RPMI7951 (cell line): ENCODE measurements at regions not wholly inside any gene's neighbourhood (a gene's known extent, or its start where the extent isn't known, plus 50 kb on each side); places are given as distances from the start of the nearest gene placed in this dataset.

ENCODE experiments used
- DNase-seq: peaks from one replicate; pipeline ENCODE4 v3.0.0-alpha.2; 2012; ENCODE audit warnings: low read depth

DNA sequence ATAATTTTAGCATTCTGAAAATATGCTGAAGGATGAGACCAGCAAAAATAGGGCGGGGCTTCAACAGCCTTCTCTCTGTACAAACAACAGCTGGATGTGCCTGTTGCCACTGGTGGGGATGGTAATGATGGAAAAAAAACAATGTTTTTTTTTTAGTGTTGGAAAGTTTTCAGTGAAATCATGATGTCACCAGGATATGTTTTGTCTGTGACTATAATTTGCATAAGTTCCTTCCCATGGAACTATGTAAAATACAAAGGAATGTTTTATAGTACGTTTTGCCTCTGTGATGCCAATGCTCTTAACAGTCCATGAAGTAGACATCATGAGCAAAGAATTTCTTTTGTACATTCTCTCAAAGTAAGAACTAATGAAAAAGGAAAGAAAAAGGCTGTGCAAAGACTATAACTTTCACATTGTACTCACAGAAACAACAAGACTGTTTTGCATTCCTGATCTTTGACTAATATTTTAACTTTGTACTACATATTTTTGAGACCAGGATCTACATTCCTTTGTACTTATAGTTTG lies 589.7 kb downstream of the SPRY1 start:
- peak; percentile 73 for DNase-seq

DNA sequence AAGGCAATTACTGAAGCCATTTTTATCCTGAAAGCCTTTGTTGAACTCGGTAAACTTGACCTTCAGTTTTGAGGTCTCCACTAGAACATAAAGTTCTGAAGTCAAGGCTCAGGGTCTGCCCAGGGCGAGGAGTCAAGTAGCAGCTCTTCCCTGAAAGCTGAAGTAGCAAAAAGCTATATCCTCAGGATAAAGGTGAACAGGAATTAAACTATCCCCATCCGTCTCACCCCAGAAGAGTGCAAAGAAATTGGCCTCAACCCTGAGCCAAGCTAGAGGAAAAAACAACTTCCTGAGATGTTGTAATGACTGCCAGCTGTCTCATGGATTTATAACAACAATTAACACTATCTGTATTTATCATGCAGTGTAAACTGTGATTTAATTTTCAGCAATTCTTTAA lies 590.8 kb downstream of the SPRY1 start:
- no peak for DNase-seq

DNA sequence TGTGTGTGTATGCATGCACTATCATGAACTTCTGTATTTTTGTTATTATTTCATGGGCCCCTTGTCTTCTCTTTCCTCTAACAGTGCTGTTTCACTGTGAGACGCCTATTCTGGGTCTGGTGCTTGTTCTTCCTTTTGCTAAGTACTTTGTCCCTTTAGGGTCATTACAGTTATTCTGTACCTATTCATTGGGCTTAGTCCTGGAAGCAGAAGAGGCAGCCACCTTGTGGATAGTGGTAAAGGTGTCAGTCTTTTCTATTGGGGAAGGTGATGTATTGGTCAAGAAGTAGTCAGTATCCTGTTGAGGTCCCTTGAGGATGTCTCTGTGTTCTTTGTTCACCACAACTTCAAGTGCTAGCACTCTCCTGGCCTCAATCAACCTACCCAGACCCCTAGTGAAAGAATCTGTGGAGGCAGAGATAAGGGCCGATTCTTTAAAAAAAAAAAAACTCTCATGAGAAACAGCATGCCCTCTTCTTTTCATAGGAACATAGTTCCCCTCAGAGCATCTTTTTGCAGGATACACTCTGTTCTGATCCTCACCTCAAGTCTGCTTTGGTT lies 593.8 kb downstream of the SPRY1 start:
- no peak for DNase-seq

DNA sequence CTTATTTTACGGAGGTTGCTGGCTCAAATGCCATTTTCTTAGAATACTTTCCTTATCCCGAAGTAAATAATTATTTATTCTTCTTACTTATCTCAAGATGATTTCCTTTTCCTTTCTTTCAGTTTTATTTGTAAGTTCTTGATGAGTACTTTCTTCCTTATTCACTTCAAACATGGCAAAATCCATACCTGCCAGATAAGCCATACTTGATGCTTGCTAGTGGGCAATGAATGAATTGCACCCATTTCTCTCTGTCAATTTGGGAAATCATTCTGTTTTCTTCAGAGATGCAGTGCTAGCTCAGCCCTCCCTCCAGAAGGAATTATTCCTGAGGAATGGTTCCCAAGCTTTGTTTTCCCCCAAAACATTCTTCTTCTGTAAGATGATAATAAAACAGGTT lies 598.3 kb downstream of the SPRY1 start:
- no peak for DNase-seq

DNA sequence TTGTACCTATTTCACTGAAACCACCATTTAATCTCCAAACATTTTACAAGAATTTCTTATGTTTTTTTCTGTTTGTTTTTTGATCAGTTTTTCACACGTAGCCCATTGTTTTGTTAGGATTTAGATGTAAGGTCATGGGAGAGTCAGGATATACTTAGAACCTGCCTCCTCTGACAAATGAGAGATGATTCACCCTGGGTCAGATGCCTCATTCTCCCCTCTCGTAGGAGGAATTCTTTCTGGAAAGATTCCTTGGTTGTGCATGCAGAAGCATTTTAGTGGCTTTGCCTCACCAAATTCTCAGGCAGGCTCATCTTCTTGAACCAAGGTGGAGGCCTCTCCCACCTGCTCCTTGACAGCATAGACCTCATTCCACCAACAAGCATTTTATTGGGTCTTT lies 599.3 kb downstream of the SPRY1 start:
- peak; percentile 72 for DNase-seq

DNA sequence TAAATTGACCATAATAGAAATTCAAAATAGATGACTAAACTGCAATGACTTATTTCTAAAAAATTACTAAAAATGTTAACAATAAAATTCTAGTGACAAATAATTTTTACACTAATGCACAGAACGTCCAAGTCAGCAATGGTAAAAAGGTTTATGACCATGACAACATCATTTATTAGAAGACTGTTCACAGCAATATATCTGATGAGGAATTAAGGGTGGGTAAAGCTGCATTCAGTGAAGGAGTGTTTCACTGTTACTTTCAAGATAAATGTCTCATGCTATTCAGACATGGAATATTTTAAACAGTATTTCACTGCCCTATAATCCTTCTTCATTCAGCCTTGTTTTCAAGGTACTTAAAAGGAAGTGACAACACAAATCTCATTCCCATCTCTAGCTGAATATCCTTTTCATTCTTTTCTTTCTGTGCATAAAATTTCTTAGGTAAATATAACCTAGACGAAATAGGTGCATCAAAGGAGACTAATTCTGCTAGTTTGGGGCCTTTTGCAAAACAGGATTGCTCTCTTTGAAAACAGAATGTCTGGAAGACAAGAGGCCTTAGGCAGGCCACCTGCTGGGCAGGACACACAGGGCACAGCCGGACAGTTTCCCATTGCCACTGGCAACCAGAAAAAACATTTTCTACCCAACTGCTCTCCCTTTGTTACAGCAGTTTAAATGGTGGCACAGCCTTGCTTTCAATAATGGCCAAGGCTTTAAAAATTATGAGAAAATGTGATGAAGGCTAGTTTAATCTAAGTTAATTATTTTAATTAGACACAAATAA lies 600.3 kb downstream of the SPRY1 start:
- DNase-seq: peak; percentile 65

DNA sequence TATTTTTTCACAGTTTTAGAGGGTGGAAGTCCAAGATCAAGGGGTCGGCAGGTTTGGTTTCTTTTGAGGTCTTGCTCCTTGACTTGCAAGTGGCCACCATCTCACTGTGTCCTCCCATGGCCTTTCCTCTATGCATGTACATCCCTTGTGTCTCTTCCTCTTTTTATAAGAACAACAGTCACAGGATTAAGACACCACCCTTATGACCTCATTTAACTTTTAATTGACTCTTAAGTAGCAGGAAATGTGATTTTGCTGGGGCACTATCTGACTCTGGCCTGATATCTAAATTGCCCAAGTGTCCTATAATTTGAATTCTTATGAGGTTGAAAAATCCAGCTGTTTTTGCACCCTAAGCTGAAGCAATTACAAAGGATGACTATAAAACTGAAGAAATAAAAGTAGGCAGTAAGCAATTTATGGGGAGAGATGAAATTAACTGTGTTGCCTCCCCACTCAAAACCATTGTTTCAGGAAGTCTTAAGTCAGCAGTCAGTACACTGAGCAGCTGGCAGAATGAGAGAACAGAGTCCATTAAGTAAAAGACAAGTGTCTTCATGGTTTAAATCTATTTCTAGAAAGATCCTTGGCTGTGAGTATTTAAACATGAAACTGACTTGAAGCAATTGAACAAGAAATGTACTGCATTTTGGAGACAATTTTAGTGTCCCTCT lies 601.3 kb downstream of the SPRY1 start:
- DNase-seq: no peak

DNA sequence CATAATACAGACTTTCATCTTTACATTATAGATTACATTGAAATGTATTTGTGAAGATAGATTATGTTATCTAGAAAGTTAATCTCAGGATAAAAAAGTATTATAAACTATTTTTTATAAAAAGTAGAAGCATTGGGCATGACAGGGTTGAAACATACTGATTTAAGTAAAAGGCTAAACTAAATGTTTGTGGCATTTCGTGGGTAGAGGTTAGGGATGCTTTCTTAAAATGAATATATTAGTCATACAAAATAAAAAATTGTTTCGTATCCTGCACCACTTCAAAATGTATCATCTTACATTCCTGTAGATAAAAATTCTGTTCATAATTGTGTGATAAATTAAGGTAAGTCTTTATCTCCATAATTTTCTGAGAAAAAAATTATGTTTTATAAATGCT lies 603.6 kb downstream of the SPRY1 start:
- no peak for DNase-seq

DNA sequence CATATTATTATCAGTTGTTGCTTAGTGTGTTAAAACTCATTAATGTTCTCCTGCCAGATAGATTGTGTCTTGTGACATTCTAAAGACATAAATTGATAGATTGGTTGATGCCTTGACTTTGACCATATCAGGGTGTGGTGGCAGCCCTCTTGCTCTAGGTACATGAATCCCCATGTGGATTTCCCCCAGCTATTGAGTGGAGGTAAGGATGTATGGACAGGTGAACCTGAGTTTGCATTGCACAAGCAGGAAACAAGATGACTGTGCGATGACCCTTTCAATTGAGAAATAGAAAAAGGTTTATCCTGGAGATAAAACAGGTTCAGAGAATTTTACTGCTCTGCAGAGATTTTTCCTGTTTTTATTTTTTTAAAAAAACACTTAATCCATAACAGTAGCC lies 619.2 kb downstream of the SPRY1 start:
- DNase-seq: no peak

DNA sequence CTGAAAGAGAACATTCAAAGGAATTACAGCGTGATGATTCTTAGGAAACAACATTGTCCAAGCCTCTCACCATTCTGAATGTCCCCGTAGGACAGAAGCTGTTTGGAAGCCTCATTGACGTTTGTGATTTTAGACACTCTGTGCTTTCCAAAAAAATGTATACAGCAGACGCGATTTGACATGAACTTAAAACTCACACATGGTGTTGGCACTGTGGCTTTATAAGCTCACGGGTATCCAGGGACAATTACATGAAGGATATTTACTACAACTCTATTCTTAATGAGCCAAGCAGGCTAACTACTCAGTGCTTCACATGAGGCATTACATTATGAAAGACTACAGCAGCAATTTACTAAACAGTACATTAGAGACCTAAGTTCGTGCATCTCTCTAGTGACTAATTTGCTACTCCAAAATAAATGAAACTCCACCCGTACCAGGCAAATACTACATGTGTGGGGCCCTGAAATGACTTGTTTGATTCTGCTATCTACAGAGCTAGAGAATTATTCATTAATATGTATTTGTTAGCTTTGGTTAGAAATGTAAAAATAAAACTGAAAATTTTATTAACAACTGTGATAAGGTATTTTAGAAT lies 620.7 kb downstream of the SPRY1 start:
- DNase-seq: no peak

DNA sequence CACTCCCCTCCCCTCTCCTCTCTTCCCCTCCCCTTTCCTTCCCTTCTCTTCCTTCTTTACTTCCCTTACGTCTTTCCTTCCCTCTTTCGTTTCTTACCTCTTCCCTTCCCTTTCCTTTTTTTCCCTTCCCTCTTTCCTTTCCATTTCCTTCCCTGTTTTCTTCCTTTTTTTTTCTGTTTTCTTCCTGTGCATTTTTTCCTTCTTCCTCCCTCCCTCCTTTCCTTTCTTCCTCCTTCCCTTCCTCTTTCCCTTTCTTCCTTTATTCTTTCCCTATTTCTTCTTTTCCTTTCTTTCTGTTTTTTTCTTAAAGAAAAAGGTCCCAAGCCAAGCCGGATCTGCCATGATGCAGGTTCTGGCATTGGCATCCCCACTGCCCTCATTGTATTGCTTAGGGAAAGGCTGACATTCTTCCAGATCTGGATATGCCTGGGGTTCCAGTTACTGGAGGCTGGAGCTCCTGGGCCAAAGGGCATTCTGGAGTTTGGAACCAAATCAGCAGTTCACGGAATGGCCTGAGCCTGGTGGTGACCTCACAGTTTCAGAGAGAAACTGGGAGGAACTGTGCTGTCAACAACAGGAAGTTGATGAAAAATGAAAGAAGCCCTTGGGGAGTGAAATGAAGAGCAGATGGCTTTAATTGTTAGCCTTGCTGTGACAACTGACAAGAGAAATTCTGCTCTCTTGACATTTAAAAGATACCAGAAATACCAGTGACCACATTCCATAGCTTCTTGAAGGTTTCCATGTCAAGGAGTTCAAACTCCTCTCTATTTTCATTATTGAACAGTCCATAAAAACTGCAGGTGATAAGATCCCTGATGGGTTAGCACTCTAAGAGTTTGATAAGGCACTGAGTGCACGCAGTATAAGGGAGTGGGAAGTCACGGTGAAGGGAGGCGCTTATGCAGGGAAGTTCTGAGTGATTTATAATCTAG lies 622.1 kb downstream of the SPRY1 start:
- peak; percentile 95 for DNase-seq

DNA sequence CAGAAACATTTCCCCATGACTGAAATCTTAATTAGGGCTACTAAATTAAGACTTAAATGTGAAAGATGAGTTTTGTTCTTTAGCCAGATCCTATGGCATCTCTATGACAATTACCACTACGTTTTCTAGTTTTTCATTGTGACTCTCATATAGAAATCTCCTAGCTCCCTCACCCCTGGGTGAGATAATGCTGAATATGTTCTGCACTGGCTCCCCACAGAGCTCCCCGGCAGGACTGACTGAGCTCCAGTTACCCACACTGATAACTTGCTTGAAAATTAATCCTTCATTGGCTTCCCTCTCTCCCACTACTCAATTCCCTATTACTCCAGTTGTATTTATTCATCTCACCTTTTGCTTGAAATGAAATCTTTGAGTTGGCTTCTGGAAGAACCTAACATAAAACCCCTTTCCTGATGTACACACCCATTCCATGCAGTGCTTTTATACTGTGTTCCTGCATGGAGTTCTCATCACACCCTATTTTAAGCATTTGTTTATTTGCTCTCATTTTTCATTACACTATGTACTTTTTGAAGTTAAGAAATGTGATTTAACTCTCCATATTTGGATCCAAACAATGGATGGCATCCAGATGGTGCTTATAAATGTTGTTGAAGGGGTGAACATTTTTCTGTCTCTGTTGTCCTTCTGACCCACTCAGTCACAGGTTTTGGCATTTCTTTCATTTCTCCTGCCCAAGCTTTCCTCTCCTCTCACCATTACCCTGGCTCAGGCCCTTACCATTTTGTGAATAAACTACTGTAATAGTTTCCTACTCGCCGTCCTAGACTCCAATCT lies 623.4 kb downstream of the SPRY1 start:
- DNase-seq: no peak

DNA sequence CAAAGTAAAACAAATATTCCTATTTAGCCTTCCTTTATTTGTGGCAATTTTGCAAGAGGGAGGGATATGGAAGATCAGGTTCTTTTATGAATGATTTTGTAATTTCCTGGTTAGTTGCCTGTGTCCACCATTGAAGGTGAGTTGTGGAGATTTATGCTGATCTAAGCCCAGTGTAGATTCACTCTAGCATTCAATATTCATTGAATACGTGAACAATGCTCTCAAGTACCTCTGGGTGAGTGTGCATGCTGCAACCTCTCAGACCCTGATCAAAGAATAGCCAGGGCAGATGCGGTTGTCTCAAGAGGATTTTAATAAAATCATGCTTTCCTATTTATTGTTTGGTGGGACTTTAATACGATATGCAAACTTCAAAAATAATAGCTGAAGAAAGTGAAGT lies 628.4 kb downstream of the SPRY1 start:
- no peak for DNase-seq

DNA sequence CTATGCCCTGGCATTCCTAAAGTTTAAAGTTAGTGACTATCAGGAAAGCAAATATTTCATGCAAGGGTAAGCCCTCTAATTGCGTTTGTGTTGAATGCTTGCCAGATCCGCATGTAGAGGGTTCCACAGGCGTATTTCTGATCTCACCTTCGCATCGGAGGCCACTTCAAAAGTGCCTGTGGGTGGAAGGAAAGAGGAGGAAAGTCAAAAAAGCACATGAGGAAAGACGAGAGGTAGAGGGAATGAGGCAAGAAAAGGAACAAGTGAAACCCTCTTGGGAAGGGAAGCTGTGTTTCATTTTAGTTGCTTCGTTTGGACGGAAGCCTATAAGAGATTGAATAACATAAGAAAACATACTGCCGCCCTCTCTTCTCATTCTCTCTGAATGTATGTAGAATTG lies 628.8 kb downstream of the SPRY1 start:
- no peak for DNase-seq

DNA sequence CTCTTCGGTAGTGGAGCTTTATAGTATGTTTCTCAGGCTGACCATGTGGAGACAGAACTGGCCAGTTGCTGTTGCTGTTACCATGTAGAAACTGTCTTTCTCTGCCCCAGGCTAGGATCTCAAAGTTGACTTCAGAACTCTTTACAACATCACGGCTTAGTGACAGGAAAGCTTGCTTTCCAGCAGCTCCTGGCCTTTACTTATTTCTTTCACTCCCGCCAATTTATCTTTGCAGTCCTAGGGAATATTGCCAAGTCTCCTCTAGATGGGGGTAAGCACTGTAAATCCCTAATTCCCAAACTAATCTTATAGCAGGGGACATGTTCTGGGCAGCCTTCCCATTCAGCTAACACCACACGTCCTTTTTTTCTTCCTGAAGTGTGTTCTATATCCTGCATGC lies 631.6 kb downstream of the SPRY1 start:
- DNase-seq: peak; percentile 35

DNA sequence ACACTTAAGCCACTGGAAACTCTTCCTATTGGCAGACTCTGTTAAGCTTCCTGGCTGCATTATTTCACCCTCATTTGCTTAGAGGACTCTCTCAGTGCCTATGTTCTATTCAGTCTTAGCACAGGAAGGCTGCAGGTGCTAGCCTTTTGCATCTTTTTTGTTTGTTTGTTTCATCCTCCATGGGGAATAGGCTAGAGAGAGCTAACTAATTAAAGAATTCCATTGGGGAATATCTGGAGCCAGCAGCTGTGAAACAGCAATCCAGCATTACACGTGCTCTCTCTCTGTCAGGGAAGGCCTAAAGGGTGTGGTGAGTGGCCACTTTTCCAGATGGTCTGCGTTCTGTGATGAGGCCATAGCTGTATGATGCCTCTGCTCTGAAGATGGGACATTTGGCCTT lies 633.6 kb downstream of the SPRY1 start:
- DNase-seq: peak; percentile 57

DNA sequence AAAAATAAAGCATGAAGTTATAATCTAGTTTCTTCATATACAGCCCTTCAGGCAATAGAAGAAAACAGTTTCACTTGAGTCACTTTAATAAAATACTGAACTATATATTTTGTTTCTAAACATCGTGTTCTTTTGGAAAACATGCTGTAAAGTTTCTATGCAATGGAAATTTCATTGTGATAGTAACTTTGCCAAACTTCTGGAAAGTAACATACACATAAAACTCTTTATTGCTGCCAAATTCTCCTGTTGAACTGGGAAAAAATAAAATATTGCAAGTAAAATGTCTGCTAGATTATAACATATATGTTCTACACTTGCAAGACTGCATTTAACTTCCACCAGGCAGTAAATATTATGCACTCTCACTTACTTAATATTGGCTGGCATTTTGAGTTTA lies 635.4 kb downstream of the SPRY1 start:
- DNase-seq: no peak

DNA sequence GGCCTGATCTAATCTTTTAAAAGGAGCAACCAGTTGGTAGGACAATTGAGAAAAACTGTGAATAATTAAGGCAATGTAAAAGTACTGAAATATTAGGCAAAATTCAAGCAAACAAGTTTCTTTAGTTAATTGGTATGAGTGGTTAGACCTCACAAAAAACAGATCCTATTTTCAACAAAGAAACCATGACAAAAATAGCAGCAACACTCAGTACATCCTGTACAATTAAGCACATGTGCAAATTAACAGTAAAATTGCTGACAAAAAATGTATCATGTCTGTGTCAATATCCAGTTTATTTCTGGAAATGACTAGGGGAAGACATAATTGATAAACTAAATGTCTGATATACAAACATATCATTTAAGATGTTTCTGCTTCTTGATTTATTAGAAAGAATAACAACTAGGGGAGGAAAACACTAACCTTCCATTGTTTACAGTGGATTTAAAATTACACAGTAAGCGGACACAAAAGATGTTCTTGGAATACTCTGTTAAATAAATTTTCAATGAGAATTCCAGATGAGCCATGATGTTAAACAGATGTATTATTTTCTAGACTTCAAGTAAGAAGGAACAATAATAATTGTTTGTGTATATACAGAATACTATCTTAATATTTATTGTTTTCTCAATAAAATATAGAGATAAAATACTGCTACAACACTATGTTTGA lies 638.9 kb downstream of the SPRY1 start:
- DNase-seq: no peak

DNA sequence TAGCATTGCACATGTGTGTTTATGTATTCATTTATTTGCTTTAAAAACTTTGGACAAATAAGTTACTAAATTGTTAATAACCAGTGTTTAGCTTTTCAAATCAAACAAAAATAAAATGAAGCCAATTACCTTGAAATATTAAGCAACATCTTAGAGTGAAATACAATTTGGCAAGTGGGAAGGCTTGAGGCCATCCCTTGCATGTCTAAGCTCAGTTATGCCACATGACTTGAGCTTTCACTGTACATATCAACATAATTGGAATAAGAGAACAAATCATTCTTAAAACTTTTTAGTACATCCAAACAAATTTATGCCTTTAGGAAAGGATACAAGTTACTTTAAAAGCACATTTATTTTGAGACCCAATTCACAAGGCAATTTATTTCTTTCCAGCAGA lies 640.6 kb downstream of the SPRY1 start:
- no peak for DNase-seq

DNA sequence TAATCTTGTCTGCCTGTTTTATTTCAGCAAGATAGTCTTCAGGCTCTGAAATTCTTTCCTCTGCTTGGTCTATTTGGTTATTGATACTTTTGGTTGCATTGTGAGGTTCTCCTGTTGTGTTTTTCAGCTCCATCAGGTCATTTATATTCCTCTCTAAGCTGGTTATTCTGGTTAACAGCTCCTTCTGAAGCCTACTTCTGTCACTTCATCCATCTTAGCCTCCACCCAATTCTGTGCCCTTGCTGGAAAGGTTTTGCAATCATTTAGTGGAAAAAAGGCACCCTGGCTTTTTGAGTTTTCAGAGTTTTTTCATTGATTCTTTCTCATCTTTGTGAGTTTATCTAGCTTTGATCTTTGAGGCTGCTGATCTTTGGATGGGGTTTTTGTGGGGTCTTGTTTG lies 647.7 kb downstream of the SPRY1 start:
- no peak for DNase-seq
